Activated T-helper 2 cell treated with anti-CD3 and anti-CD28 coated beads, Interferon-gamma antibody, Interleukin-2, Interleukin-4, amounts not matched to agents 10 μg/mL and 5 μg/mL and 100 μg/mL, durations not matched to agents 14 hours and 24 hours and 36 hours (primary cell): ENCODE measurements at regions not wholly inside any gene's neighbourhood (a gene's known extent, or its start where the extent isn't known, plus 50 kb on each side); places are given as distances from the start of the nearest gene placed in this dataset.

ENCODE experiments used
- DNase-seq: peaks from one replicate; pipeline ENCODE4 v3.0.0; 2021; ENCODE audit warnings: low spot score
- H3K27ac Mint-ChIP-seq: one replicate; pipeline ENCODE4 v1.8.0; 2021; ENCODE audit warnings: mixed read lengths
- H3K27me3 Mint-ChIP-seq: one replicate; pipeline ENCODE4 v1.8.0; 2021; ENCODE audit warnings: low read depth, mixed read lengths
- H3K36me3 Mint-ChIP-seq: one replicate; pipeline ENCODE4 v1.8.0; 2021; ENCODE audit warnings: low read depth, mixed read lengths
- H3K4me1 Mint-ChIP-seq: one replicate; pipeline ENCODE4 v1.8.0; 2021; ENCODE audit warnings: low read depth, mixed read lengths
- H3K4me3 Mint-ChIP-seq: one replicate; pipeline ENCODE4 v1.8.0; 2021; ENCODE audit warnings: low read depth, mild to moderate bottlenecking, moderate library complexity, mixed read lengths
- H3K9me3 Mint-ChIP-seq: one replicate; pipeline ENCODE4 v1.8.0; 2021; ENCODE audit warnings: mixed read lengths
- intact Hi-C: fragments of 100-400 bp; cut with micrococcal nuclease; formaldehyde crosslinking; loops from one replicate; pipeline ENCODE4 v1.15.1; 2023

DNA sequence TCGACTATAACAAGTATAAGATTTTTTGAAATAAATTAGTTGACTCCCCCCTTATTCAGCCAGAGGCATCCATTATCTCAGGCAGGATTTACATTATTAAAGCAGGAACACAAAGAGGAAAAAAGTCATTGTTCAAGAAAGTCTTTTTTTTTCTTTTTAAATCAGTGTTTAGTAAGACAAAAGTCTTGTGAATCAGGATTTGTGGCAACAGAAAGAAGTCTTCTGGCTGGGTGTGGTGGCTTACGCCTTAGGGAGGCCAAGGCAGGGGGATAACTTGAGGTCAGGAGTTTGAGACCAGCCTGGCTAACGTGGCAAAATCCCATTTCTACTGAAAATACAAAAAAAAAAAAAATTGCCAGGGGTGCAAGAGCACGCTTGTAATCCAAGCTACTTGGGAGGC, 505.5 kb downstream of the LMO4 start:
- Mint-ChIP-seq H3K9me3 (no peaks in the 10 kb centered on the region), H3K4me1 (no peaks in the 10 kb centered on the region), H3K36me3 (no peaks in the 10 kb centered on the region), H3K4me3 (no peak overlapping the region), H3K27ac (no peak overlapping the region), H3K27me3 (no peaks in the 10 kb centered on the region)
- intact Hi-C loops = no loop called here
- no peak for DNase-seq

DNA sequence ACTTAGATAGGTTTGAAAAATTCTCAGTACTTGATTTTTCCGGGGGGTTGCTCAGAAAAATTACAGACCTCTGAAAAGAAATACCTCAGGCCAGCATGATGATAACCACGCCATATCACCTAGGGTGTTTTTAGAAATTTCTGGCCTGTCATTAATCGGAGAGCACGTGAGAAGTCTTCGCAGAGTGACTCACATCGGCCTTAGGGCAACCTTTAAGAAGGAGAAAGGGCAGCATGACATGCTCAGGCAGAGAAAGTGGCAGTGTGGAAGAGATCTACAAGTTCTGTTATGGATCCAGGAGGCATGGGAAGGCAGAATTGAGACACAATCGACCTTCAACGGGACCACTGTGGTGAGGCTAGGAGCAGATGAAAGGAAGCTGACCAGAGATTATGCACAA, 506.3 kb downstream of the LMO4 start:
- Mint-ChIP-seq H3K27me3 (no peaks in the 10 kb centered on the region), H3K4me3 (no peak overlapping the region), H3K27ac (no peak overlapping the region), H3K4me1 (no peaks in the 10 kb centered on the region), H3K36me3 (no peaks in the 10 kb centered on the region), H3K9me3 (no peaks in the 10 kb centered on the region)
- no peak for DNase-seq
- intact Hi-C loops = no loop called here

DNA sequence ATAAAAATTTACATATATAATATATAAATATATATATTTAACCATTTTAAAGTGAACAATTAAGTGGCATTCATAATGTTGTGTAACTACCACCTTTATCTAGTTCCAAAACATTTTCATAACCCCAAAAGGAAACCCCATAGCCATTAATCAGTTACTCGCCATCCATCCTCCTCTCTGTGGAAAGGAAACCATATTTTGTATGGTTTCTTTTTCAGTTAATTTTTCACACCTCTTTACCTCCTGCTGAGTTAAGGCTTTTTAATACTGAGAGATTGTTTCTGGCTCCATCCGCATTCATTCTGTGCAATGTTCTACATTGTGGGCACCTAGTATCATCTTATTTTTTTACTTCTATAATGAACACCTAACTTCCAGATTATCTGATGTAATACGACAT, 512.1 kb downstream of the LMO4 start:
- H3K4me1 Mint-ChIP-seq = no peaks in the 10 kb centered on the region
- no peaks in the 10 kb centered on the region for H3K9me3 Mint-ChIP-seq
- H3K36me3 Mint-ChIP-seq = no peaks in the 10 kb centered on the region
- DNase-seq = no peak
- intact Hi-C loops = no loop called here
- H3K27ac Mint-ChIP-seq = no peak overlapping the region
- no peak overlapping the region for H3K4me3 Mint-ChIP-seq
- no peaks in the 10 kb centered on the region for H3K27me3 Mint-ChIP-seq

DNA sequence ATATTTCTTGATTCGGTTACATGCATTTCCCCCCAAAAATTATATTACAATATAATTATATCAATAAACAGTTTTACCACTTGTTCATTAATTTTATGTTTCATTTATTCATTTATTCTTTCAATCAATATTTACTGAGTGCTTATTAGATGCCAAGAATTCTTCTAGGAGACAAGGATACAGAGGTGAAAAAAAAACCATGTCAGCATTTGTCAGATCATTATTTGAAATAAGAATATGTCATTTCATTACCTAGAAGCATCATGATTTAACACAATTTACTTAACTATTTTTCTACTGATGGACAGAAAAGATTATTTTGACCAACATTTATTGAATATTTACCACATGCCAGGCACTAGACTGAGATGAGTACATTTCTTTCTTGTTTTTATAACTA, 512.7 kb downstream of the LMO4 start:
- Mint-ChIP-seq H3K27ac (no peak overlapping the region), H3K4me1 (no peaks in the 10 kb centered on the region), H3K9me3 (no peaks in the 10 kb centered on the region), H3K4me3 (no peak overlapping the region), H3K36me3 (no peaks in the 10 kb centered on the region), H3K27me3 (no peaks in the 10 kb centered on the region)
- intact Hi-C loops = no loop called here
- DNase-seq = no peak

DNA sequence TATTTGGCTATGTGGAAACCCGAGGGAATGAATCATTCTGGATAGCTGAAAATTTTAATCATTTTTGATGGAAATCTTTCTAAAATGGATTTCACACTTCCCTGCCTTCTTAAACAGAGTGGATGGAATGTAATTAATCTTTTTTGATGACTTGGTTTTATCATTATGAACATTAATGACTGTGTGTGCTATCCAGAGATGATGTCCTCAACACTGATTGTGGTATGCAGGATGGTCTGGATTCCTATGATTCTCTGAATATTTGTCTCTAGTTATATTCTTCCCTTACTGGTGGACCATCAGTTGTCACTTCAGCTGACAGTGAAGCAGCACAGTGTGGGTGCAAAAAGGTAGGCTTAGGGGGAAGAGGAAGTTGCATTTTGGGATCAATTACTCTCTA, 513.5 kb downstream of the LMO4 start:
- no peak for DNase-seq
- Mint-ChIP-seq H3K36me3 (no peaks in the 10 kb centered on the region), H3K27me3 (no peaks in the 10 kb centered on the region), H3K9me3 (no peaks in the 10 kb centered on the region), H3K27ac (no peak overlapping the region), H3K4me3 (no peak overlapping the region), H3K4me1 (no peaks in the 10 kb centered on the region)
- intact Hi-C loops = no loop called here

DNA sequence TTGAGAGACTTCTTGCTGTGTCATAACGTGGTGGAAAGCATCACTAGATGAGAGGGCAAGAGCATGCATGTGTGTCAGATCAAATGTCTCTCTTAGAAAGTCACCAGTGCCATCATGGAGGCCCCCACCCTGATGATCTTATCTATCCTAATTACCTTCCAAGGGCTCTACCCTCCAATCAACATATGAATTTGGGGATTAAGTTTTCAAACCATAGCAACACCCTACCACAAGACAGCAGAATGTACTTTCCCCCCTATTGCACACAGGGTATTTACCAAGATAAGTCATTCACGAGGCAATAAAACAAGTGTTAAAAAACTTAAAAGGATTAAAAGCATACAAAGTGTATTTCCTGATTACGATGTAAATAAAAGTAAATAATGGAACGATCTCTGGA, 515.6 kb downstream of the LMO4 start:
- Mint-ChIP-seq H3K27ac (no peak overlapping the region), H3K4me3 (no peak overlapping the region), H3K27me3 (no peaks in the 10 kb centered on the region), H3K4me1 (no peaks in the 10 kb centered on the region), H3K36me3 (no peaks in the 10 kb centered on the region), H3K9me3 (no peaks in the 10 kb centered on the region)
- DNase-seq = no peak
- intact Hi-C loops = no loop called here

DNA sequence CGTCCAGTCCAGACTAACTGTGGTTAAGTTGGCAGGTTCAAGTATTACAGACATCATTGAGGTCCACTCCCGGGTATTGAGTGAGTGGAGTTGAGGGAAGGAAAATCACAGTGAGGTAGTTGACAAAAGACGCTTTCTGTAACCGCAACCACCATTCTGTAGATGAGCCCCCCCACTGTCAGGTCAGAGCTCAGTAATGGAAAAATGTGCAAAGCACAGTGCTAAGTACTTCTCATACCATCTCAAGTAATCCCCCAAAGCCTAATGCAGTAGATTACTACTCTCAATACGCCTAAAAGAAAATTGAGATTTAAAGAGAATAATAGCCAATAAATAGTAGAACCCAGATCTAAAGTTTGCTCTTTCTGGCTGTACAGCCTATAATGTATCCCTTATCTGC, 522.8 kb downstream of the LMO4 start:
- no peaks in the 10 kb centered on the region for H3K27me3 Mint-ChIP-seq
- no peak overlapping the region for H3K4me3 Mint-ChIP-seq
- intact Hi-C loops = no loop called here
- DNase-seq = no peak
- H3K4me1 Mint-ChIP-seq = no peaks in the 10 kb centered on the region
- no peak overlapping the region for H3K27ac Mint-ChIP-seq
- no peaks in the 10 kb centered on the region for H3K36me3 Mint-ChIP-seq
- H3K9me3 Mint-ChIP-seq = no peaks in the 10 kb centered on the region

DNA sequence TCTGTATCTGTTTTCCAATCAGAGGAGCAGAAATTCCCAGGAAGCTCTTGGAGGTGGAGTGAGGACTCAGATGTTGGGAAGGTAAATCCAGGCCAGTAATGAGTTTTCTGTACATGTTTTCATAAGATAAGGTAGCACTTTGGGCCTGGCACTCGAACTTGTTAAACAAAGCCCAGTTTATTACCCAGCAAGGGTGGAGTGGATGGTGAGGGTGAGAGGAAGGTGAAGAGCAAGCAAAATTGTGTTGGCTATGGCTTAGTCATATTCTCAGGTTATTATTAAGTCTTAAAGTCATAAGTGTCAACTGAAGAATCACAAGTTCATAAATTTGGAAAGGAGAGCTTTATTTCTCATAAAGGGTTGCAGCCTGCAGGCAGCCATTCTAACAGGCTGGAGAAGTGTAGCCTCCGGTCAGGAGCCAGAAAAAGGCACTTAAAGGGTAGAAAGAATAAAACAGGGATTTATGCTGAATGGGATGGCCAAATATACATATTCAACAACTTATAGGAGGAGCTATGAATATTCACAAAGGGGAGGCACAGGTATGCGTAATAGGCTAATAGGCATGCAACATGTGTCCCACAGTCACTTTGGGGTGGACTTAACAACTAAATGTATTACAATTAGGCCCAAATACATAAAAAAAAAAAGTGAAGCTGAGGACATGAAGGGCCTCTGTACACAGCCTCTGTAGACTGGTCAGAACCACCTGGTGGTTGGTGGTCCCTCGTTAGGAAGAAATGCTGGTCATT, 523.9 kb downstream of the LMO4 start:
- Mint-ChIP-seq H3K36me3 (no peaks in the 10 kb centered on the region), H3K27ac (no peak overlapping the region), H3K9me3 (no peaks in the 10 kb centered on the region), H3K27me3 (no peaks in the 10 kb centered on the region), H3K4me3 (no peak overlapping the region), H3K4me1 (no peaks in the 10 kb centered on the region)
- intact Hi-C loops = no loop called here
- DNase-seq = no peak

DNA sequence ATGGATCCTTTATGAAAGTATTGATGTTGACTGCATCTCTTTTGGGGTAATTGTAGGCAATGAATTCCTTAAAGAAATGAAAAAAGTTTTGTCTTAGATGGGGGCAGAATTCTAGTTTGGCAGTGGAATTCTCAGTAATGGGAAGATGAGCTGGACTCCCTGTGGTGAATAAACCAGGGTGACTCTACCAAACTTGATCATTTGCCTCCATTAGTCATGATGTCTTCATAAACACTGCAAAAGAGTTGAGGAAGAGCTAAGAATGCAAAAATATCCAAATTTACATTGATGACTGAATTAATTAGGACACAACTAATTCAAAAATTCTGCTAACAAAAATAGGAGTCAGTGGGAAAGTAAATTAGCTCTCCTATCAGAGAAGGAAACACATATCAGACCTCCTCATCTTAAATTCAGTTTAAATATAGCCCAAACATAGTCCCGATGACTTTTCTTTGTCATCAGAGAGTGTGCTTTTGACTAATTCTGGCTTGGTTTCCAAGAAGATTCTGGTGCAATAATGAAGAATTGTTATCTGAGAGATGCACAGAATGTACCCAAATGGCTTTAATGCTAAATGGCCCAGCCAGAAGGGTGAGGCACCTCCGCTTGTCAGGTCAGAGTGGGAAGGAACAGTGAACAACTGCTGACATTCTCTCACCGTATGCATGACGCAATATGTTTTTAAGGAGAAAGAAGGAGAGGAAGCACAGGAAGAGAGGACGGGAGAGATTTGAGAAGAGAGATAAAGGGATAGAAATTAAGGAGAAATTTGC, 525.1 kb downstream of the LMO4 start:
- Mint-ChIP-seq H3K4me1 (no peaks in the 10 kb centered on the region), H3K27me3 (no peaks in the 10 kb centered on the region), H3K9me3 (no peaks in the 10 kb centered on the region), H3K4me3 (no peak overlapping the region), H3K27ac (no peak overlapping the region), H3K36me3 (no peaks in the 10 kb centered on the region)
- no peak for DNase-seq
- intact Hi-C loops = no loop called here

DNA sequence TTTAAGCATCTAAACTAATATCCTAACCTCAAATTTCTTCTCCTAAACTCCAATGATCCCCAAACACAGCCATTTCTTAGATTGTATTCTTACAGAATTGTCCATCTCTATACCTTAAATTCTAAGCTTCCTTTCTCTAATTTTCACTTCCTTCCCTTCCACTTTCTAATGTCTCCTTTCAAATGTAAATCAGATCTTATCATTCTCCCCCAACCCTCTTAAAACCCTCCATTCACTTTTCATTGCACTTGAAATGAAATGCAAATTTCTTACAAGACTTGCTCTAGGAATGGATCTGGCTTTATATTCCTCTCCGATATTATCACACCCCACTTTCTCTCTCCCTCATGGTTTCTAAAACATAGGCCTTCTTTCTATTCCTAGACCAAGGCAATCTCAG, 534.6 kb downstream of the LMO4 start:
- Mint-ChIP-seq H3K9me3 (no peaks in the 10 kb centered on the region), H3K4me3 (no peak overlapping the region), H3K36me3 (no peaks in the 10 kb centered on the region), H3K27ac (no peak overlapping the region), H3K27me3 (peaks cover 2% of the 10 kb centered on the region), H3K4me1 (peaks cover 4% of the 10 kb centered on the region)
- DNase-seq = no peak
- intact Hi-C loops = no loop called here

DNA sequence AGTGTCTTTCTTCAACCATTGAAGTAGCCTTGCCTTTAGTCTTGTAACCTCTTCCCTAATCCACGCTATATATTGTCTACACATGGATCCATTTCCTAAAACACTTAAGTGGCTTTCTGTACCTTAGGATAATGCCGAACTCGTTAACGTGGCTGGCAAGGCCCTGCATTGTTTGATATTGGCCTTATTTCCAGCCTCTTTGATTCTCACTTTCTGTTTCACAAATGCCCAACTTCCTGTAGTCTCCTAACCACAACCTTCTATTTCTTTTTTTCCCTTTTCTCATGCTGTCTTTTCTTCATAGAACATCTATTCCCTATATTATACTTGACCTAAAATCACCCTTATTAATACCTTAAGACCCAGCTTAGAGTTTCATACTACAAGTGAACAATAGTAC, 536.0 kb downstream of the LMO4 start:
- no peak overlapping the region for H3K4me3 Mint-ChIP-seq

DNA sequence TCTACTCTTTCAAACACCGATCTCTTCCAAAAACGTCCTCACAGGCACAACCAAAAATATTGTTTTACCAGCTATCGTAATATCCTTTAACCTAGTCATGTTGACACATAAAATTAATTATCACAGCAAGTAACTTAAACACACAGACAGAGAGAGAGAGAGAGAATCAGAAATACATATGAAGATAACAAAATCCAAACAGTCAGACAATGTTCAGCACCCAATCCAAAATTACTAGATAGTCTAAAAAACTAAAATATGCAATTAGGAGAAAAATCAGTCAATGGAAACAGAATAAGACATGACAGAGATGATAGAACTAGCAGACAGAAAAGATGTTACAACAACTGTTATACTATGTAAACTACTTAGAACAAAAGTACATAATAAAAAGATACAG, 537.7 kb downstream of the LMO4 start:
- intact Hi-C loops = no loop called here
- H3K4me3 Mint-ChIP-seq = no peak overlapping the region
- H3K36me3 Mint-ChIP-seq = no peaks in the 10 kb centered on the region
- DNase-seq = no peak
- H3K27ac Mint-ChIP-seq = no peak overlapping the region
- peaks cover 4% of the 10 kb centered on the region for H3K4me1 Mint-ChIP-seq
- peaks cover 5% of the 10 kb centered on the region for H3K27me3 Mint-ChIP-seq
- H3K9me3 Mint-ChIP-seq = no peaks in the 10 kb centered on the region

More for the DNA sequence above, 536.0 kb downstream of the LMO4 start:
- H3K36me3 Mint-ChIP-seq = no peaks in the 10 kb centered on the region
- no peaks in the 10 kb centered on the region for H3K9me3 Mint-ChIP-seq
- no peak for DNase-seq
- no peak overlapping the region for H3K27ac Mint-ChIP-seq
- intact Hi-C loops = no loop called here
- H3K27me3 Mint-ChIP-seq = peaks cover 2% of the 10 kb centered on the region
- H3K4me1 Mint-ChIP-seq = peaks cover 4% of the 10 kb centered on the region

DNA sequence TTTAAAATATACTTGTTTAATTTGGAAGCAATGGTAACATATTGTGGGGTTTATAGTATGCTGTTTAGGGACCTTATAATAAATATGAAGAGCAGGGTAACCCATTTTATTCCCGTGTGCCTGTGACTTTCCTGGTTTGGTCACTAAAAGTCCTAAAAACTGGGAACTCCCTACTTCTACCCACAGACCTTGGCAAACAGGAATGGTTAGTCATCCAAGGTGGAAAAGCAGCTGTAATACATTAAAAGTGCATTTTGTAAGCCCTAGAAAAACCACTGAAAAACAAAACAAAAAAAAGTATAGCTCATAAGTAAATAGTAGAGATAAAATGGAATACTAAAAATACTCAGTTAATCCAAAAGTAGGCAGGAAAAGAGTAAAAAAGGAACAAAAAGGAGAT, 538.9 kb downstream of the LMO4 start:
- Mint-ChIP-seq H3K36me3 (no peaks in the 10 kb centered on the region), H3K4me1 (peaks cover 4% of the 10 kb centered on the region), H3K4me3 (no peak overlapping the region), H3K9me3 (no peaks in the 10 kb centered on the region), H3K27me3 (peaks cover 5% of the 10 kb centered on the region), H3K27ac (no peak overlapping the region)
- intact Hi-C loops = no loop called here
- DNase-seq = no peak
